Thymus (tissue), 11 donors: ENCODE measurements at regions not wholly inside any gene's neighbourhood (a gene's known extent, or its start where the extent isn't known, plus 50 kb on each side); places are given as distances from the start of the nearest gene placed in this dataset.
"Not testable (repeated sequence)": the region's sequence is repeated elsewhere in the genome, so short reads cannot be mapped to it uniquely, and the experiment has no call there.

Experiments
- DNase-seq, 9 donors: peaks; one replicate each; pipeline ENCODE4 v3.0.0-alpha.2; 2013; ENCODE audit warnings: low spot score in 9 of 9, low read depth in 6 of 9, missing footprints in 1 of 9
- H3K27ac ChIP-seq, 2 donors: one replicate each; pipeline ENCODE4 v1.5.1; 2013; ENCODE audit warnings: control low read depth in 1 of 2, low read depth in 1 of 2, low read length in 1 of 2, mild to moderate bottlenecking in 1 of 2, moderate library complexity in 1 of 2
- H3K27me3 ChIP-seq, 2 donors: one replicate each; pipeline ENCODE4 v1.5.1; 2013; ENCODE audit warnings: low read length in 1 of 2; ENCODE audit not compliant: control insufficient read depth in 2 of 2, insufficient read depth in 1 of 2
- H3K36me3 ChIP-seq, 2 donors: one replicate each; pipeline ENCODE4 v1.5.1; 2013; ENCODE audit warnings: low read length in 1 of 2, mild to moderate bottlenecking in 1 of 2, moderate library complexity in 1 of 2; ENCODE audit not compliant: control insufficient read depth in 2 of 2, insufficient read depth in 2 of 2
- H3K4me1 ChIP-seq, 2 donors: one replicate each; pipeline ENCODE4 v1.5.1; 2013; ENCODE audit warnings: low read length in 2 of 2; ENCODE audit not compliant: control insufficient read depth in 2 of 2, insufficient read depth in 2 of 2
- H3K4me3 ChIP-seq, 2 donors: one replicate each; pipeline ENCODE4 v1.5.1; 2013; ENCODE audit warnings: low read length in 2 of 2, control low read depth in 1 of 2, mild to moderate bottlenecking in 1 of 2
- H3K9me3 ChIP-seq, 2 donors: one replicate each; pipeline ENCODE4 v1.5.1; 2013; ENCODE audit warnings: low read length in 1 of 2, mild to moderate bottlenecking in 1 of 2; ENCODE audit not compliant: control insufficient read depth in 2 of 2, insufficient read depth in 1 of 2
- WGBS: extraction: QIAGEN DNeasy Blood & Tissue Kit; methylation state at CpG from one replicate; pipeline ENCODE4 v1.1.7; 2013; 5-methylcytosine and 5-hydroxymethylcytosine counted together
- donor health status: healthy.

DNA sequence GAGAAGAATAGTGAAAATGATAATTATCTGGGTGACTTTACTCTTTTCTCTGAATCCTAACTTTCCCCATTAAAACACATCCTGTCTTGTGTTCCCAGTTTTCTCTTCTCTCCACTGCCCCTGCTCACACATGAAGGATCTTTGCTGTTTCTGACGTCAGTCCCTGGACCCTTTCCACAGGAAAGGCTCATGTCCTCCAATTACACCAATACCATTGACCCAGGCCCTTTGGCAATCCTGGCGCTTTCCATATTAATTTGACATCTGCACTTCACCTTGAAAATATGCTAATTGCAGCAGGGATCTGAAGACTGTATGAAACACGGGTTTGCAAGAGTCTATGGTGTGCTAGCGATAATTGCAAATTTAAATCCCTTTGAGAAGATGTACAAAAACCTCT lies 170.2 kb upstream of the GOT2 start:
- no peak overlapping the region for H3K4me3 ChIP-seq
- 96% methylated on average over 4 of the region's 4 CpGs for whole genome bisulfite sequencing
- H3K27ac ChIP-seq = no peak overlapping the region
- no peaks in the 10 kb centered on the region for H3K9me3 ChIP-seq
- H3K4me1 ChIP-seq = no peaks in the 10 kb centered on the region
- H3K36me3 ChIP-seq = no peaks in the 10 kb centered on the region
- no peak for DNase-seq
- no peaks in the 10 kb centered on the region for H3K27me3 ChIP-seq

DNA sequence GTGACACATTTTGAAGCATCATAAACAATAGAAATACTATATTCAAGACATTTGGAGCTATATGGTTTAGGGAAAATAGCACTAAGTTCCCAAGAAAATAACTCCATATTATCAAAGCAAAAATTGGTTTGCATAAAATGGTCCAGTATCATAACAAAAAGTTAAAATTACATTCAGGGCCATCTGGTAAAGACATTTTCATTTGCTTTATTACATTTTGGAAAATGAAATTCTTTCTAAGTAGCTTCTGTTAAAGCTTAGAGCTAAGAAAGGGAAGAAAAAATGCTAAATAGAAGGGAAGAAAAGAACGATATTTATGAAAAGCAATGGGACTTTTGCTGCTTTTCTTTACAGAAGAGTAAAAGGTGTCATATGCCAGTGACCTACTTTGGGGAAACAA lies 155.4 kb upstream of the GOT2 start:
- H3K36me3 ChIP-seq = no peaks in the 10 kb centered on the region
- H3K4me1 ChIP-seq = no peaks in the 10 kb centered on the region
- no peak overlapping the region for H3K27ac ChIP-seq
- DNase-seq = no peak
- H3K9me3 ChIP-seq = no peaks in the 10 kb centered on the region
- 93% methylated on average over 1 of the region's 1 CpG for WGBS
- no peaks in the 10 kb centered on the region for H3K27me3 ChIP-seq
- no peak overlapping the region for H3K4me3 ChIP-seq

GRCh38 chr16:58885528-58886170 lies 151.5 kb upstream of the GOT2 start:
- Histone ChIP-seq H3K27me3 (no peaks in the 10 kb centered on the region), H3K9me3 (no peaks in the 10 kb centered on the region), H3K36me3 (no peaks in the 10 kb centered on the region), H3K27ac (no peak overlapping the region), H3K4me1 (no peaks in the 10 kb centered on the region), H3K4me3 (no peak overlapping the region)
- 96% methylated on average over 5 of the region's 5 CpGs for WGBS
- DNase-seq = no peak

GRCh38 chr16:58884141-58884540 lies 150.0 kb upstream of the GOT2 start:
- H3K4me3 ChIP-seq = no peak overlapping the region
- no peaks in the 10 kb centered on the region for H3K27me3 ChIP-seq

DNA sequence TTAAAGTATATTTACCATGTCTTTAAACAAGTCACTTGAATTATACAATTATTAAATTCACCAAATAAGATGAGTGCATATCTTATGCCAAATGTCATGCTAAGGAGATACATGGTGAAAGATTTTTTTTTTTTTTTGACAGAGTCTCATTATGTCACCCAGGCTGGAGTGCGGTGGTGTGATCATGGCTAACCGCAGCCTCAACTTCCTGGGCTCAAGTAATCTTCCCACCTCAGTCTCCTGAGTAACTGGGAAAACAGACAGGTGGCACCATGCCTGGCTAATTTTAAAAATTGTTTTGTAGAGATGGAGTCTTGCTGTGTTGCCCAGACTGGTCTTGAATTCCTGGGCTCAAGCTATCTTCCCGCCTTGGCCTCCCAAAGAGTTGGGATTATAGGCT lies 149.0 kb upstream of the GOT2 start:
- no peak overlapping the region for H3K27ac ChIP-seq
- 86% methylated on average over 3 of the region's 3 CpGs for WGBS
- no peak overlapping the region for H3K4me3 ChIP-seq
- DNase-seq = no peak
- no peaks in the 10 kb centered on the region for H3K9me3 ChIP-seq
- no peaks in the 10 kb centered on the region for H3K27me3 ChIP-seq
- H3K36me3 ChIP-seq = no peaks in the 10 kb centered on the region
- no peaks in the 10 kb centered on the region for H3K4me1 ChIP-seq

More at GRCh38 chr16:58884141-58884540, 150.0 kb upstream of the GOT2 start:
- H3K27ac ChIP-seq = no peak overlapping the region
- H3K4me1 ChIP-seq = no peaks in the 10 kb centered on the region
- DNase-seq = no peak
- no peaks in the 10 kb centered on the region for H3K9me3 ChIP-seq
- H3K36me3 ChIP-seq = no peaks in the 10 kb centered on the region

GRCh38 chr16:58882292-58882691 lies 148.2 kb upstream of the GOT2 start:
- no peak overlapping the region for H3K4me3 ChIP-seq
- no peaks in the 10 kb centered on the region for H3K9me3 ChIP-seq
- DNase-seq = no peak
- no peak overlapping the region for H3K27ac ChIP-seq
- H3K27me3 ChIP-seq = no peaks in the 10 kb centered on the region
- H3K36me3 ChIP-seq = no peaks in the 10 kb centered on the region
- 15% methylated on average over 5 of the region's 5 CpGs for WGBS
- no peaks in the 10 kb centered on the region for H3K4me1 ChIP-seq

- H3K27ac ChIP-seq, H3K9me3 ChIP-seq, H3K4me1 ChIP-seq, H3K4me3 ChIP-seq, DNase-seq, H3K27me3 ChIP-seq, H3K36me3 ChIP-seq: not testable (repeated sequence)
- WGBS = 96% methylated on average over 11 of the region's 11 CpGs
Measured at GRCh38 chr16:58878641-58879040, 144.5 kb upstream of the GOT2 start.

- H3K27me3 ChIP-seq = no peaks in the 10 kb centered on the region
- no peaks in the 10 kb centered on the region for H3K4me1 ChIP-seq
- no peak overlapping the region for H3K27ac ChIP-seq
- 93% methylated on average over 3 of the region's 3 CpGs for WGBS
- H3K4me3 ChIP-seq = no peak overlapping the region
- DNase-seq = no peak
- no peaks in the 10 kb centered on the region for H3K9me3 ChIP-seq
- no peaks in the 10 kb centered on the region for H3K36me3 ChIP-seq
Measured at GRCh38 chr16:58866935-58867334, 132.8 kb upstream of the GOT2 start.

DNA sequence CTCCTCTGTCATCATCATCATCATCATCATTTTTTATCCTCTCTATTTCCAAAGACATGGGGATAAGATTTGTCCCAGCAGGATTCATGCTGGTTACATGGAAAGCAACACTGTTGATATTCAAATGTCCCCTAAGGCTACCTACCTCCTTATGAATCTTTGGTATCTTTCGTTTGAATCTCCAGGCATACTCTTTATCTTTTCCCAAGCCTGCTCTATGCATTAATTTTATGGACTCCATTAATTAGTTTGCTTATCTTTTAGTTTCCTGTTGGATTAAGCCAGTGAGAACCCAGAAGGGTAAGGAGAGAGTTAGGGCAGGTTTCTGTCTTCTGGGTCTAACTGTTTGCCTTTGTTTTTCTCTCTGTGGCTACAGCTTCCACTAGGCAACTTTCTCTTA lies 129.6 kb upstream of the GOT2 start:
- Histone ChIP-seq H3K4me3 (no peak overlapping the region), H3K4me1 (no peaks in the 10 kb centered on the region), H3K27ac (no peak overlapping the region), H3K27me3 (no peaks in the 10 kb centered on the region), H3K9me3 (no peaks in the 10 kb centered on the region), H3K36me3 (no peaks in the 10 kb centered on the region)
- no peak for DNase-seq
- 95% methylated on average over 1 of the region's 1 CpG for WGBS

- no peak overlapping the region for H3K27ac ChIP-seq
- H3K4me1 ChIP-seq = no peaks in the 10 kb centered on the region
- H3K27me3 ChIP-seq = no peaks in the 10 kb centered on the region
- no peaks in the 10 kb centered on the region for H3K9me3 ChIP-seq
- H3K36me3 ChIP-seq = no peaks in the 10 kb centered on the region
- 13% methylated on average over 2 of the region's 2 CpGs for WGBS
- no peak for DNase-seq
- no peak overlapping the region for H3K4me3 ChIP-seq
Measured at GRCh38 chr16:58863042-58863441, 128.9 kb upstream of the GOT2 start.
